Muscle of leg (tissue), 3 donors: ENCODE measurements at regions not wholly inside any gene's neighbourhood (a gene's known extent, or its start where the extent isn't known, plus 50 kb on each side); places are given as distances from the start of the nearest gene placed in this dataset.
"Not testable (repeated sequence)": the region's sequence is repeated elsewhere in the genome, so short reads cannot be mapped to it uniquely, and the experiment has no call there.

Source experiments
- DNase-seq: peaks from one replicate; pipeline ENCODE4 v3.0.0; 2013
- H3K27ac ChIP-seq: one replicate; pipeline ENCODE4 v1.5.1; 2013; ENCODE audit warnings: mild to moderate bottlenecking, low read length, control low read depth
- H3K27me3 ChIP-seq: one replicate; pipeline ENCODE4 v1.6.1; 2013; ENCODE audit warnings: low read length; ENCODE audit not compliant: control insufficient read depth, insufficient read depth
- H3K36me3 ChIP-seq: one replicate; pipeline ENCODE4 v1.6.1; 2013; ENCODE audit warnings: low read length; ENCODE audit not compliant: control insufficient read depth, insufficient read depth
- H3K4me1 ChIP-seq: one replicate; pipeline ENCODE4 v1.6.1; 2013; ENCODE audit warnings: low read length; ENCODE audit not compliant: control insufficient read depth, insufficient read depth
- H3K4me3 ChIP-seq: one replicate; pipeline ENCODE4 v1.5.1; 2013; ENCODE audit warnings: low read length, control low read depth
- H3K9me3 ChIP-seq: replicated peaks from 2 replicates; pipeline ENCODE4 v1.6.1; 2013; ENCODE audit warnings: low read depth, low read length; ENCODE audit not compliant: control insufficient read depth
- WGBS: methylation state at CpG from one replicate; pipeline ENCODE4 v1.1.5; 2013; ENCODE audit warnings: missing lambda C conversion rate; ENCODE audit not compliant: insufficient coverage; 5-methylcytosine and 5-hydroxymethylcytosine counted together

DNA sequence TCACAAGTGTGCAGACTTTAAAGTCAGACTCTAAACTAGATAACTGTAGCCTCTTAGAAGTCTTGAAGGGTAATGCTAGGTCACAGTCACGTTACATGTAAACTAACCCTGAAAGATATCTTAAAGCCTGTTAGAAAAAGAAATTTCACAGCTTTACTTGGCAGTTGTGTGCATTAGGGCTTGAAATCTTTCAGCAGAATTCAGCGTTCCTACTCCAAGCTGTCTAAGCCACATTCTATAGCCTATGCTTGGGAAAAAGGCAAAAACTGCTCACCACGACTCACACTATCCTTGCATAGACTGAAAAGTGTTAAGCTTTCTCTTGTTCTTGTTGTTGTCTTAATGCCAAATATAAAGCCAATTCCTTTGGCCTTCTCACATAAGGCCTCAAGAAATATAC lies 338.0 kb upstream of the SASH1 start:
- Histone ChIP-seq H3K36me3 (no peaks in the 10 kb centered on the region), H3K27ac (no peak overlapping the region), H3K4me1 (no peaks in the 10 kb centered on the region), H3K27me3 (no peaks in the 10 kb centered on the region), H3K9me3 (no peaks in the 10 kb centered on the region), H3K4me3 (no peak overlapping the region)
- no CpG with 5 or more reads among the region's 3 CpGs for WGBS
- no peak for DNase-seq

DNA sequence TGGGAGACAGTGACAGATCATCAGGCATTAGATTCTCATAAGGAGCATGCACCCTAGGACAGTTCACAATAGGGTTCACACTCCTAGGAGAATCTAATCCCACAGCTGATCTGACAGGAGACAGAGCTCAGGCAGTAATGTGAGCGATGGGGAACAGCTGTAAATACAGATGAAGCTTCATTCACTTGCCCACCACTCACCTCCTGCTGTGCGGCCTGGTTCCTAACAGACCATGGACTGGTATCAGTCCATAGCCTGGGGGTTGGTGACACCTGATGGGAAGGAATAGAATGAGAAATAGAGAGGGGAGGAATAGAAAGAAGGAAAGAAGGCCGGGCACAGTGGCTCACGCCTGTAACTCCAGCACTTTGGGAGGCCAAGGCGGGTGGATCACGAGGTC lies 336.8 kb upstream of the SASH1 start:
- H3K27me3 ChIP-seq: no peaks in the 10 kb centered on the region
- no peak overlapping the region for H3K4me3 ChIP-seq
- peaks cover 6% of the 10 kb centered on the region for H3K9me3 ChIP-seq
- no peak for DNase-seq
- no peaks in the 10 kb centered on the region for H3K4me1 ChIP-seq
- no peaks in the 10 kb centered on the region for H3K36me3 ChIP-seq
- no peak overlapping the region for H3K27ac ChIP-seq
- no CpG with 5 or more reads among the region's 6 CpGs for WGBS

DNA sequence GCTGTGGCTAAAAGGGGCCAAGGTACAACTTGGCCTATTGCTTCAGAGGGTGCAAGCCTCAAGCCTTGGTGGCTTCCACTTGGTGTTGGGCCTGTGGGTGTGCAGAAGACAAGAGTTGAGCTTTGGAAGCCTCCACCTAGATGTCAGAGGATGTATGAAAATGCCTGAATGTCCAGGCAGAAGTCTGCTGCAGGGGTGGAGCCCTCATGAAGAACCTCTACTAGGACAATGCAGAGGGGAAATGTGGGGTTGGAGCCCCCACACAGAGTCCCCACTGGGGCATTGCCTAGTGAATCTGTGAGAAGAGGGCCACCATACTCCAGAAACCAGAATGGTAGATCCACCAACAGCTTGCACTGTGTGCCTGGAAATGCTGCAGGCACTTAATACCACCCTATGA lies 332.1 kb upstream of the SASH1 start:
- DNase-seq, H3K4me1 ChIP-seq, H3K36me3 ChIP-seq, H3K27ac ChIP-seq, H3K4me3 ChIP-seq, H3K27me3 ChIP-seq: not testable (repeated sequence)
- peaks cover 10% of the 10 kb centered on the region for H3K9me3 ChIP-seq

DNA sequence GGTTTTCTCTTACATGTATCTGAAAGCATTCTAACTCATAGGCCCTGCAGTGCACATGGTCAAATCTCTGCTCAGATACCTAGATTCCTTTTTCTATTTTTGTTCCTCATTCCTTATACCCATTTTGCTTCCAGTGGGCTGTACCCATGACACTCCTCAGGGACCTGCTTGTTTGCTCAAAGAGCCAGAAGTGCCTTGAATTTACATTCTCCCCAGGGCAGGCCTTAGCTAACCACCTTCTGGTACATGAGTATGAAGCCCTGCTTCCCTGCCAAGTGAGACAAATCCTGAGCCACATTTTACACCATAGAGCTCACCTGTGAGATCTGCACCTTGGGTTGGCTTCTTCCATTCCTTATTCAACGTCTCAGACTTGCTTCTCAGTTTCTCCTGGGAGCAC lies 326.6 kb upstream of the SASH1 start:
- H3K27me3 ChIP-seq: no peaks in the 10 kb centered on the region
- no peak overlapping the region for H3K4me3 ChIP-seq
- no peaks in the 10 kb centered on the region for H3K4me1 ChIP-seq
- DNase-seq: no peak
- H3K9me3 ChIP-seq: peaks cover 2% of the 10 kb centered on the region
- no peaks in the 10 kb centered on the region for H3K36me3 ChIP-seq
- no peak overlapping the region for H3K27ac ChIP-seq
- WGBS: no CpG with 5 or more reads among the region's 1 CpG

GRCh38 chr6:148021165-148021564 lies 321.5 kb upstream of the SASH1 start:
- Histone ChIP-seq H3K36me3 (no peaks in the 10 kb centered on the region), H3K27ac (peak overlapping the region; percentile 18), H3K27me3 (no peaks in the 10 kb centered on the region), H3K4me3 (no peak overlapping the region), H3K4me1 (no peaks in the 10 kb centered on the region), H3K9me3 (no peaks in the 10 kb centered on the region)
- WGBS: no CpG with 5 or more reads among the region's 1 CpG
- peak; percentile 35 for DNase-seq

GRCh38 chr6:148021699-148022098 lies 320.9 kb upstream of the SASH1 start:
- Histone ChIP-seq H3K9me3 (no peaks in the 10 kb centered on the region), H3K4me3 (no peak overlapping the region), H3K27me3 (no peaks in the 10 kb centered on the region), H3K36me3 (no peaks in the 10 kb centered on the region), H3K4me1 (no peaks in the 10 kb centered on the region), H3K27ac (peak overlapping the region; percentile 54)
- WGBS: 48% methylated on average over 2 of the region's 5 CpGs
- peak; percentile 28 for DNase-seq

DNA sequence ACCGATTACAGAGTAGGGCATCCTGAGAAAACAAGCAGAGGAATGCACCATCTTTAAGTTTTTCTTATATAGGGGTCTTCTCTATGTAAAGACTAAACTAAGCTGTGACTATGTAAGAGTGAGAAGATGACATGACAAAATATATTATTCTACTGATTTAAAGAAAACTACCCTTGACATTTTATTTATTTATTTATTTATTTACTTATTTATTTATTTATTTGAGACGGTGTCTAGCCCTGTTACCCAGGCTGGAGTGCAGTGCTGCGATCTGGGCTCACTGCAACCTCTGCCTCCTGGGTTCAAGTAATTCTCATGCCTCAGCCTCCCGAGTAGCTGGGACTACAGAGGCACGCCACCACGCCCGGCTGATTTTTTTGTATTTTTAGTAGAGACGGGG lies 320.4 kb upstream of the SASH1 start:
- not testable (repeated sequence) for H3K27me3 ChIP-seq, H3K4me1 ChIP-seq, DNase-seq, H3K36me3 ChIP-seq, H3K9me3 ChIP-seq, H3K4me3 ChIP-seq
- WGBS: 98% methylated on average over 6 of the region's 8 CpGs
- peak overlapping the region; percentile 54 for H3K27ac ChIP-seq

DNA sequence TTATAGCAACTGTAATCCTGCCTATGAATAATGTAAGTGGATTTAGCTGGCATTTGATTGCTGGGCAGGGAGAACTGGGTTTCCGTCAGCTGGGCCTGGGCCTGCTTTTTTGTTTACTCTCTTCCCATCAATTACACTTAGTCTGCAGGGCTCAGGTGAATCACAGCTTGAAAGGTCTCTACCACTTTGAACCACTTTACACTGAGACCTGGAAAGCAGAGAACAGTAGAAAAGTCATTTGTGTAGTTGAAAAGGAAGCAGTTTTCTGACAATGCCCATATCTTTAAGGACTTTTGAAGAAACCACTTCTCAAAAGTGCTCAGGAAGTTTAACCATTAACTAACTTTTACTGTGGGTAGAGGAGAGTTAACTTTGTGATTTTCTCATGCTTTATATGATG lies 315.4 kb upstream of the SASH1 start:
- DNase-seq: no peak
- Histone ChIP-seq H3K27ac (no peak overlapping the region), H3K9me3 (no peaks in the 10 kb centered on the region), H3K4me1 (no peaks in the 10 kb centered on the region), H3K36me3 (no peaks in the 10 kb centered on the region), H3K27me3 (no peaks in the 10 kb centered on the region), H3K4me3 (no peak overlapping the region)
- WGBS: no CpG with 5 or more reads among the region's 1 CpG

- Histone ChIP-seq H3K36me3 (no peaks in the 10 kb centered on the region), H3K4me1 (no peaks in the 10 kb centered on the region), H3K4me3 (no peak overlapping the region), H3K27ac (no peak overlapping the region), H3K27me3 (no peaks in the 10 kb centered on the region), H3K9me3 (no peaks in the 10 kb centered on the region)
- DNase-seq: no peak
- no CpG with 5 or more reads among the region's 7 CpGs for WGBS
Observed at GRCh38 chr6:148035806-148036390, 306.7 kb upstream of the SASH1 start.

DNA sequence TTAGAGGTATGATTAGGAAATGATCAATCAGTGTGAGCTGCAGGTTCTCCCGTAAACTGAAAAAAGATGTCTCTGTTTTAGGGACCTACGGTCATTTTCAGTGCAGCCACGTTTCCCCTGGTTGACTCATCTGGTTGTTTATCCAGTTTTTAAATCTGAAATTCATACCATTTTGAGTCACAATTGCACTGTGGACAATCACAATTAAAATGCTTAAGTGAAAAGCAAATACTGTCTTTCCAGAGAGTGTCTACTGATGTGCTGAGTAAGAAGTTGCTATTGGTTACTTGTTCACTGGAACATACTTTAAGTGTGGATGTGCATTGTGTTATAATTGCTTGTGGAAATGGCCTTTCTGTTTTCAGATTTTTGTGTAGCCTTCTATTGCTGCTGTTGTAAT lies 305.1 kb upstream of the SASH1 start:
- Histone ChIP-seq H3K27me3 (no peaks in the 10 kb centered on the region), H3K4me3 (no peak overlapping the region), H3K27ac (no peak overlapping the region), H3K9me3 (no peaks in the 10 kb centered on the region), H3K4me1 (no peaks in the 10 kb centered on the region), H3K36me3 (no peaks in the 10 kb centered on the region)
- no peak for DNase-seq
- WGBS: 67% methylated on average over 3 of the region's 3 CpGs

- Histone ChIP-seq H3K9me3 (no peaks in the 10 kb centered on the region), H3K4me3 (no peak overlapping the region), H3K36me3 (no peaks in the 10 kb centered on the region), H3K27me3 (no peaks in the 10 kb centered on the region), H3K4me1 (no peaks in the 10 kb centered on the region), H3K27ac (no peak overlapping the region)
- WGBS: no CpG with 5 or more reads among the region's 4 CpGs
- DNase-seq: no peak
Observed at GRCh38 chr6:148041546-148041945, 301.1 kb upstream of the SASH1 start.
